GM23248 (cell line): ENCODE measurements at regions not wholly inside any gene's neighbourhood (a gene's known extent, or its start where the extent isn't known, plus 50 kb on each side); places are given as distances from the start of the nearest gene placed in this dataset.

Source experiments
- DNase-seq: peaks from one replicate; pipeline ENCODE4 v3.0.0-alpha.2; 2015
- H2AFZ ChIP-seq: fragments of 200-600 bp; sonication (generic); 2 replicates; pipeline ENCODE4 v1.6.1; 2016; ENCODE audit warnings: antibody characterized with exemption
- H3F3A ChIP-seq: fragments of 200-600 bp; sonication (generic); 2 replicates; pipeline ENCODE4 v1.6.1; 2016; ENCODE audit warnings: mild to moderate bottlenecking, antibody characterized with exemption, mixed run types; ENCODE audit not compliant: insufficient read depth
- H3K27ac ChIP-seq: fragments of 200-600 bp; sonication (generic); 2 replicates; pipeline ENCODE4 v1.5.1; 2016; ENCODE audit warnings: mild to moderate bottlenecking
- H3K27me3 ChIP-seq: fragments of 200-600 bp; sonication (generic); replicated peaks from 2 replicates; pipeline ENCODE4 v1.6.1; 2016; ENCODE audit warnings: mild to moderate bottlenecking; ENCODE audit not compliant: insufficient read depth
- H3K36me3 ChIP-seq: fragments of 200-600 bp; sonication (generic); 2 replicates; pipeline ENCODE4 v1.6.1; 2016; ENCODE audit warnings: low read depth, mild to moderate bottlenecking
- H3K4me1 ChIP-seq: fragments of 200-600 bp; sonication (generic); 2 replicates; pipeline ENCODE4 v1.6.1; 2016; ENCODE audit warnings: mild to moderate bottlenecking; ENCODE audit not compliant: insufficient read depth
- H3K4me2 ChIP-seq: fragments of 200-600 bp; sonication (generic); one replicate; pipeline ENCODE4 v1.6.1; 2016; ENCODE audit warnings: mild to moderate bottlenecking; ENCODE audit not compliant: unreplicated experiment
- H3K4me3 ChIP-seq: fragments of 200-600 bp; sonication (generic); 2 replicates; pipeline ENCODE4 v1.5.1; 2016; ENCODE audit warnings: mild to moderate bottlenecking
- H3K79me2 ChIP-seq: fragments of 200-600 bp; sonication (generic); 2 replicates; pipeline ENCODE4 v1.6.1; 2016; ENCODE audit warnings: mild to moderate bottlenecking; ENCODE audit not compliant: insufficient read depth
- H3K9ac ChIP-seq: fragments of 200-600 bp; sonication (generic); 2 replicates; pipeline ENCODE4 v1.6.1; 2016; ENCODE audit warnings: mild to moderate bottlenecking
- H3K9me2 ChIP-seq: fragments of 200-600 bp; sonication (generic); 2 replicates; pipeline ENCODE4 v1.6.1; 2016; ENCODE audit warnings: mixed run types, mild to moderate bottlenecking, moderate library complexity; ENCODE audit not compliant: insufficient read depth
- H3K9me3 ChIP-seq: fragments of 200-600 bp; sonication (generic); one replicate; pipeline ENCODE4 v1.6.1; 2017; ENCODE audit warnings: low read depth
- H4K20me1 ChIP-seq: fragments of 200-600 bp; sonication (generic); 2 replicates; pipeline ENCODE4 v1.6.0; 2016; ENCODE audit not compliant: insufficient read depth
- EZH2 ChIP-seq: fragments of 200-600 bp; sonication (generic); IDR thresholded peaks from 2 replicates; pipeline ENCODE4 v1.6.1; 2018; ENCODE audit warnings: antibody characterized with exemption, mild to moderate bottlenecking; ENCODE audit not compliant: insufficient read depth, poor library complexity, severe bottlenecking
- EZH2phosphoT487 ChIP-seq: fragments of 200-600 bp; sonication (generic); IDR thresholded peaks from 2 replicates; pipeline ENCODE4 v1.6.1; 2018; ENCODE audit warnings: antibody characterized with exemption, moderate library complexity, mild to moderate bottlenecking, low read depth; ENCODE audit not compliant: insufficient read depth
- WGBS, 2 experiments: methylation state at CpG; one replicate each; pipeline ENCODE4 v1.1.6; 2015 to 2017; ENCODE audit warnings: low lambda C conversion rate in 2 of 2, low coverage in 1 of 2; ENCODE audit errors: missing lambda C conversion rate in 2 of 2; 5-methylcytosine and 5-hydroxymethylcytosine counted together
- in situ Hi-C: fragments of 300-500 bp; cut with MboI; formaldehyde crosslinking; loops from 2 replicates; pipeline ENCODE4 v1.15.0; 2020

- TF ChIP-seq EZH2 (no peak), EZH2phosphoT487 (no peak)
- H3F3A ChIP-seq, result no peaks in the 10 kb centered on the region
- no peaks in the 10 kb centered on the region for H3K4me1 ChIP-seq
- peaks cover 22% of the 10 kb centered on the region; the same call in 1 of the 2 replicates for H3K27me3 ChIP-seq
- H4K20me1 ChIP-seq, result no peaks in the 10 kb centered on the region
- in situ Hi-C loops, result no loop called here
- no peak overlapping the region for H3K9ac ChIP-seq
- no peak overlapping the region for H2AFZ ChIP-seq
- no peak overlapping the region for H3K27ac ChIP-seq
- H3K9me3 ChIP-seq, result no peaks in the 10 kb centered on the region
- WGBS, 2 experiments, result 67 to 77% methylated on average over 5 of the region's 5 CpGs
- H3K36me3 ChIP-seq, result no peaks in the 10 kb centered on the region
- H3K4me2 ChIP-seq, result no peak overlapping the region
- no peak for DNase-seq
- H3K9me2 ChIP-seq, result no peaks in the 10 kb centered on the region
- H3K79me2 ChIP-seq, result no peaks in the 10 kb centered on the region
- no peak overlapping the region for H3K4me3 ChIP-seq
Measured at GRCh38 chr17:72234985-72235384, 114.2 kb downstream of the SOX9 start.

- Histone ChIP-seq H3K9me2 (no peaks in the 10 kb centered on the region), H2AFZ (no peak overlapping the region), H4K20me1 (no peaks in the 10 kb centered on the region), H3K79me2 (no peaks in the 10 kb centered on the region), H3K9ac (no peak overlapping the region), H3K27me3 (peaks cover 16% of the 10 kb centered on the region; the same call in 1 of the 2 replicates), H3K36me3 (no peaks in the 10 kb centered on the region), H3K9me3 (no peaks in the 10 kb centered on the region), H3K4me2 (no peak overlapping the region), H3K4me3 (no peak overlapping the region), H3F3A (no peaks in the 10 kb centered on the region), H3K4me1 (no peaks in the 10 kb centered on the region), H3K27ac (no peak overlapping the region)
- in situ Hi-C loops, result no loop called here
- TF ChIP-seq EZH2, result no peak
- no peak for TF ChIP-seq EZH2phosphoT487
- no peak for DNase-seq
- WGBS, 2 experiments, result 41 to 42% methylated on average over 11 to 13 of the region's 13 CpGs
Measured at GRCh38 chr17:72236980-72237633, 116.3 kb downstream of the SOX9 start.

GRCh38 chr17:72238157-72238673 is 117.4 kb downstream of the SOX9 start:
- H3K4me2 ChIP-seq, result no peak overlapping the region
- WGBS, 2 experiments, result 77 to 79% methylated on average over 10 of the region's 10 CpGs
- peaks cover 16% of the 10 kb centered on the region; the same call in 1 of the 2 replicates for H3K27me3 ChIP-seq
- no peak overlapping the region for H3K27ac ChIP-seq
- no peaks in the 10 kb centered on the region for H3F3A ChIP-seq
- no peaks in the 10 kb centered on the region for H3K9me3 ChIP-seq
- no peaks in the 10 kb centered on the region for H3K4me1 ChIP-seq
- no peaks in the 10 kb centered on the region for H4K20me1 ChIP-seq
- no peak overlapping the region for H2AFZ ChIP-seq
- in situ Hi-C loops, result no loop called here
- no peaks in the 10 kb centered on the region for H3K36me3 ChIP-seq
- H3K4me3 ChIP-seq, result no peak overlapping the region
- no peaks in the 10 kb centered on the region for H3K79me2 ChIP-seq
- TF ChIP-seq EZH2, result no peak
- TF ChIP-seq EZH2phosphoT487, result no peak
- H3K9me2 ChIP-seq, result no peaks in the 10 kb centered on the region
- DNase-seq, result no peak
- no peak overlapping the region for H3K9ac ChIP-seq

DNA sequence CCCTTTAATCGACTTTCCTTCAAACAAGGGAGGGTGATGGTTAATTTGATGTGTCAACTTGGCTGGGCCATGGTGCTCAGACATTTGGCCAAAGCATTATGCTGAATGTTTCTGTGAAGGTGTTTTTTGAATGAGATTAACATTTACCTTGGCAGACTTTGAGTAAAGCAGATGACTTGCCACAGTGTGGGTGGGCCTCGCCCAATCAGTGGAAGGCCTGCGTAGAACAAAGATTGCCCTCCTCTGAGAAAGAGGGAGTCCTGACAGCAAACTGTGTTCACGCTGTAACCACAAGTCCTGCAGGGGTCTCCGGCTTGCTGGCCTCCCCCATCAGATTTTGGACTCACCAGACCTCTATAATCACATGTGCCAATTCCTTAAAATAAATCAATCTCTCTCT is 118.7 kb downstream of the SOX9 start:
- Histone ChIP-seq H4K20me1 (no peaks in the 10 kb centered on the region), H2AFZ (no peak overlapping the region), H3K27ac (no peak overlapping the region), H3F3A (no peaks in the 10 kb centered on the region), H3K9me3 (no peaks in the 10 kb centered on the region), H3K27me3 (peaks cover 11% of the 10 kb centered on the region; the same call in 1 of the 2 replicates), H3K36me3 (no peaks in the 10 kb centered on the region), H3K4me1 (no peaks in the 10 kb centered on the region), H3K79me2 (no peaks in the 10 kb centered on the region), H3K9me2 (no peaks in the 10 kb centered on the region), H3K4me2 (no peak overlapping the region), H3K9ac (no peak overlapping the region), H3K4me3 (no peak overlapping the region)
- no peak for TF ChIP-seq EZH2
- no peak for DNase-seq
- 81 to 84% methylated on average over 5 of the region's 5 CpGs for WGBS, 2 experiments
- in situ Hi-C loops, result no loop called here

DNA sequence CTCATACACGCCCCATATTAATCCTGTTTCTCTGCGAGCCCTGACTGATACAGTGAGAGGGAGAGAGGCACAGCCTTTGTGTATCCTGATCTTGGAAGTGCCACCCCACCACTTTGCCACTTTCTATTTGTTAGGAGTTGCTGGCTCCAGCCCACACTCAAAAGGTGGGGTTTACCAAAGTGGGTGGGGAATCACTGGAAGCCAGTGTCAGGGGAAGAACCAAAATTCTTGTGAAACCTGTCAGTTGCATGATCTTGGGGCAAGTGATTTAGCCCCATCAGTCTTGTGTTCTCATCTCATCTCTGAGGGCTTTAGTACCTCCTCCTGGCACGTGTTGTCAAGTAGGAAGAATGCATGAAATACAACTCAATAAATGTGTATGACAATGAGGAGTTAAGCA is 119.5 kb downstream of the SOX9 start:
- peaks cover 11% of the 10 kb centered on the region; the same call in 1 of the 2 replicates for H3K27me3 ChIP-seq
- H3K27ac ChIP-seq, result no peak overlapping the region
- no peaks in the 10 kb centered on the region for H3K79me2 ChIP-seq
- in situ Hi-C loops, result no loop called here
- H3K4me3 ChIP-seq, result no peak overlapping the region
- TF ChIP-seq EZH2, result no peak
- TF ChIP-seq EZH2phosphoT487, result no peak
- no peaks in the 10 kb centered on the region for H3K4me1 ChIP-seq
- H3K9me2 ChIP-seq, result no peaks in the 10 kb centered on the region
- no peak for DNase-seq
- no peaks in the 10 kb centered on the region for H3K36me3 ChIP-seq
- H3K9me3 ChIP-seq, result no peaks in the 10 kb centered on the region
- H2AFZ ChIP-seq, result no peak overlapping the region
- H3F3A ChIP-seq, result no peaks in the 10 kb centered on the region
- H3K4me2 ChIP-seq, result no peak overlapping the region
- WGBS, 2 experiments, result 54 to 56% methylated on average over 3 of the region's 3 CpGs
- no peak overlapping the region for H3K9ac ChIP-seq
- no peaks in the 10 kb centered on the region for H4K20me1 ChIP-seq
